OCI-M1 (cell line): ENCODE measurements at regions not wholly inside any gene's neighbourhood (a gene's known extent, or its start where the extent isn't known, plus 50 kb on each side); places are given as distances from the start of the nearest gene placed in this dataset.
"Not testable (repeated sequence)": the region's sequence is repeated elsewhere in the genome, so short reads cannot be mapped to it uniquely, and the experiment has no call there.

Source experiments
- DNase-seq: peaks from one replicate; lab custom pipeline; 2025; lab: John Stamatoyannopoulos, UW

DNA sequence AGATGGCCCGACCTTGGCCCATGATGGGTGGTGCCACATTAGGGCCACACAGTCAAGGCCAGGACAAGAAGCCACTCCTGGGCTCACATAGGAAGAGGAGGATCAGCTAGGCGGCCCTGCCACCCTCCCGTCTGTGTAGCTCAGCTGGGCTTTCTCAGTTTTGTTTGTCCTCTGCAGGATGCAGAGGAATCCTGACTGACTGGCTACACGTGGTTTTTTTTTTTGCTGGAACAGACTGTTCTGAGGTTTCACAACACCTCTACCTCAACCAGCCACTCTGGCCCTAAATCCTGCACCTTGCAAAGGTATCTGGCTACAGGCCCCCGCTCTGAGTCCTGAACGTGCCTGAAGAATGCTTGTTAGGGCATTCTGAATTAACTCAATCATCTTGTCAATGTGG, 88.3 kb upstream of the MSX2 start:
- no peak for DNase-seq

DNA sequence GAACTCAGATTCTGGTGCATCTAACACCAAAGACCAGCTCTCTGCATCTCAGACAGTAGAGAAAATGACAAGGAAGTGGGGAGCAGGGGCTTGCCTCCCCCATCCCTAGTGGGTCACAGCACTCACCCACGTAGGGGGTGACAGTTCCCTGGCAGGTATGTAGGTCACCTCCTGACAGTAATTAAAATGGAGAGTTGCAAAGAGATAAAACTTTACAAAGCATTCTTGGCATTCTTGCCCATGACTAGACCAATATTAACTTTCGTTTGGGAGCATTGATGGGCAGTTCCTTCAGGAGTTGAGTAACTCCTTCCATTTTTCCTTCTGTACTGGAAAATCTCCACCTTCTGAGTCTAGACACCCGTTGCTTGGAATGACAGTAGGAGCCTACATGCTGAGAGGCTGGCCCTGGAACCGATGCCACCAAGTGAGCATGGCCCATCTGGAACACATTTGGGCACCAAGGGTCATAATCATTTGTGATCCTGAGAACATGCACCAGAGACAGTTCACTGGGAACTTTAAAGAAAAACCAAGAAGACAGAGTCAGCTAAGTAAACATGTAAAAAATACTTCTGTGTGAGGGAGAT, 81.5 kb upstream of the MSX2 start:
- no peak for DNase-seq

- no peak for DNase-seq
Observed at GRCh38 chr5:174644436-174644835, 79.9 kb upstream of the MSX2 start.

DNA sequence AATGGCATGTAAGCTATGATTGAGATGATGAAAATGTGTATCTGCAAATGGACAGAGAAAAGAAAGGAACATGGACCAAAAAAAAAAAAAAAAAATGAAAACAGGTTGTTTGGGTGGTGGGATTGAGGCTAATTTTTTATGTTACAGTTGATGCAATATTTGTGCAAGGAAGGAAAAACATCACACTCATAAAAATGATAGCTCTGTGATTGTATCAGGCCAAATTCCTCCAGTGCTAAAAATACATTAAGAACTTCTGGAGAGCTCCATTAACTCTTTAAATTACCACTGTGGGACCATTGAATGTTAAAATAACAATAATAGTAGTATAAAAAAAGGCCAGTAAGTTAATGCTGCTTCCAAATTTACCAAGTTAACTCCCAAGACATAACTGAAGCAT, 79.5 kb upstream of the MSX2 start:
- no peak for DNase-seq

DNA sequence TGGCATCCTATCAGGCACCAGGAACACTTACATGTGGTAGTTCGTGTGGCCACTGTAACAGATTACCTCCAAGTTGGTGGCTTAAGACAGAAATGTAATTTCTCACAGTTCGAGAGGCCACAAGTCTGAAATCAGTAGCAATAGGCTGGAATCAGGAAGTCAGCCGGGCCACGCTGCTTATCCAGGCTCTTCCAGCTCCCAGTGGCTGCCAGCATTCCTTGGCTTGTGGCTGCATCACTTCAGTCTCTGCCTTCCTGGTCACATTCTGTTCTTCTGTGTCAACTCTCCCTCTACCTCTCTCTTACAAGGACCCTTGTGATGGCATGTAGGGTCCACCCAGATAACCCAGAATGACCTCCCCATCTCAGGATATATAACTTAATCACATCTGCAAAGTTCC, 78.7 kb upstream of the MSX2 start:
- DNase-seq: no peak

DNA sequence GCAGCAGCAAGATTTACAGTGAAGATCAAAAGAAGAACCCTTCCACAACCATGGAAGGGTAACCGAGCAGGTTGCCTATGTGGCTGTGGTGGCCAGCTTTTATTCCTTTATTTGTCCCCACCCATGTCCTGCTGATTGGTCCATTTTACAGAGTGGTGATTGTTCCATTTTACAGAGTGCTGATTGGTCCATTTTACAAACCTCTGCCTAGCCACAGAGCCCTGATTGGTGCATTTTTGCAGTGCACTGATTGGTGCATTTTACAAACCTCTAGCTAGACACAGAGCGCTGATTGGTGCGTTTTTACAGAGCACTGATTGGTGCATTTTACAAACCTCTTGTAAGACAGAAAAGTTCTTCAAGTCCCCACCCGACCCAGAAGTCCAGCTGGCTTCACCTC, 75.8 kb upstream of the MSX2 start:
- DNase-seq: not testable (repeated sequence)

- DNase-seq: no peak
Observed at GRCh38 chr5:174649391-174649790, 75.0 kb upstream of the MSX2 start.

- DNase-seq: no peak
Observed at GRCh38 chr5:174654442-174654841, 69.9 kb upstream of the MSX2 start.

GRCh38 chr5:174655351-174655750, 69.0 kb upstream of the MSX2 start:
- DNase-seq: no peak

DNA sequence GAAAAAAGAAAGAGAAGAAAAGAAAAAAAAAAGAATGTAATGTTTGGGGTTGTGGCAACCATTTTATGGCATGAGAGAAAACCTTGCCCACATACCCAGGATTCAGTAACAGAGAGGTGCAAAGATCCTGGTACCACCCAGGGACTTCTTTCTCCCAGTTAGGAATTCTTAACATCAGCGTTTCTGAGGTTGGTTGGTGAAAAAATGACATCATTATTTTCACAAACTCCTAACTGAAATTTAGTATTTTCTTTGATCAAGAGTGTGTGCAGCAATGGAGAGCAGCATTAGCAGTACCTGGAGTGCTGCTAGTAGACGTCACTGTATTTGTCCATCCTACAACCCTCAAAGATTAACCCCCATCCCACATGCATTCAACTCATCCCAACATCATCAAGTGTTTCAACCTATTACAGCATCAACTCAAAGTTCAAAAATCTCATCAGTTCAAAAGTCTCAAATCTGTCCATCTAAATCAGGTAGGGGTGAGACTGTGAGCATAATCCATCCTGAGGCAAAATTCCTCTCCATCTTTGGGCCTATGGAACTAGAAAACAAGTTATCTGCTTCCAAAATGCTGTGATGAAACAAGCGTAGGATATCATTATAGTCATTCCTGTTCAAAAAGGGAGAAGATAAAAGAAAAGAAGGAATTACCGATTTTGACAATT, 60.1 kb upstream of the MSX2 start:
- DNase-seq: no peak

DNA sequence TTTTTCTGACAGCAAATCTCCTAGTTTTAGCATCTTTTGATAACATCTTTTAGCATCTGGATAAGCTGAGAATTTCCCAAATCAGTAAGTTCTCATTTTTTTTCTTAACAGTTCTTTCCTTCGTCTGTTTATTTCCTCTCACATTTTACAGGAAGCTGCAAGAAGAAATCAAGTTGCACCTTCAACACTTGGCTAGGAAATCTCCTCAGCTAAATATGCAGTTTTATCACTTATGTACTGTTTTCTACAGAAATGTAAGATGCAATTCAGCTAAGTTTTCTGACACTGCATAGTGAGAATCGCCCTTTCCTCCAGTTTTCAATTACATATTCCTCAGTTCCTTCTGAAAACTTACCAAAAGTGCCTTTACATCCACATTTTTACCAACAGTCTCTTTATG, 59.0 kb upstream of the MSX2 start:
- DNase-seq: no peak

GRCh38 chr5:174667526-174667925, 56.9 kb upstream of the MSX2 start:
- no peak for DNase-seq

- no peak for DNase-seq
Observed at GRCh38 chr5:174668349-174668748, 56.0 kb upstream of the MSX2 start.
